HEK293 (cell line): ENCODE measurements at regions not wholly inside any gene's neighbourhood (a gene's known extent, or its start where the extent isn't known, plus 50 kb on each side); places are given as distances from the start of the nearest gene placed in this dataset.

Experiments
- HOXA7 ChIP-seq: sonication (generic); formaldehyde crosslinking; IDR thresholded peaks from 2 replicates; pipeline ENCODE4 v1.8.1; 2022; ENCODE audit warnings: missing genetic modification reagents, borderline replicate concordance
- ZNF561 ChIP-seq: fragments of 450-650 bp; IDR thresholded peaks from 2 replicates; pipeline ENCODE4 v1.5.1; 2018; ENCODE audit warnings: missing biosample characterization, missing genetic modification characterization, borderline replicate concordance

DNA sequence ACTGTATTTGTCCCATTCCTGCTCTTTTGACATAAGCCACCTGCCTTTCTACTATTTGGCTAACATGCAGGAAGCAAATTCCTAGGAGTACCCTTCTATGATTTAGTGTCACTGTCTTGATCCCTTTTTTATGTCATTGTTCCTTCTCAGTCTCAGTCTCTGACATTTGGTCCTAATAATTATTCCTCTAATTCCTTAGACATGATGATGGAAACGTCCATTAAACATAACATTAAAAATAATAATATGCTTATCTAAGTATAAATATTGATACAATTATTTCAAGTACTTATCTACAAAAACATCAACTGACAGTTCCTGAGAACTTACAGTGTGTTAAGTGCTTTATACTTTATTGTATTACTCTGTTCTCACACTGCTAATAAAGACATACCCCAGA is 857.0 kb upstream of the LCORL start:
- TF ChIP-seq HOXA7 (CRISPR knock-in tag) (no peak), ZNF561 (no peak)
